ENCODE measurements at regions not wholly inside any gene's neighbourhood (a gene's known extent, or its start where the extent isn't known, plus 50 kb on each side); places are given as distances from the start of the nearest gene placed in this dataset.

DNA sequence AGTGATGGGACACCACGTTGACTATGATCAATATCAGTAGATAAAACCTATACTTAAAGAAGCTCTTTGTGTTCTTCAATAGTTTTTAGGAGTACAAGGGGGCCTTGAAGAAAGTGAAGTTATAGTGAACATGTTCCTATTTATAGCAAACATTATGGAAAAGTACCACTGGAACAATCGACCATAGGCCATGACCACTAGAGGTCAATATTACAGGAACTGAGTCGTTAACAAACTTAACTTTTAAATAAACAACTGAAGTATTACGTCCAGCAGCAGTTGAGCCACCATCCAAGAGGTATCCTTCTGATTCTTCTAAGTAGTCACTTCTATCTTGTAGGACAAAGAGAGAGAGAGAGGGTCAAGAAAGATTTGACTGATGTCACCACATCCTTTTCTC lies 391.0 kb upstream of the SLITRK5 start:
- TF ChIP-seq, protein P1, sequence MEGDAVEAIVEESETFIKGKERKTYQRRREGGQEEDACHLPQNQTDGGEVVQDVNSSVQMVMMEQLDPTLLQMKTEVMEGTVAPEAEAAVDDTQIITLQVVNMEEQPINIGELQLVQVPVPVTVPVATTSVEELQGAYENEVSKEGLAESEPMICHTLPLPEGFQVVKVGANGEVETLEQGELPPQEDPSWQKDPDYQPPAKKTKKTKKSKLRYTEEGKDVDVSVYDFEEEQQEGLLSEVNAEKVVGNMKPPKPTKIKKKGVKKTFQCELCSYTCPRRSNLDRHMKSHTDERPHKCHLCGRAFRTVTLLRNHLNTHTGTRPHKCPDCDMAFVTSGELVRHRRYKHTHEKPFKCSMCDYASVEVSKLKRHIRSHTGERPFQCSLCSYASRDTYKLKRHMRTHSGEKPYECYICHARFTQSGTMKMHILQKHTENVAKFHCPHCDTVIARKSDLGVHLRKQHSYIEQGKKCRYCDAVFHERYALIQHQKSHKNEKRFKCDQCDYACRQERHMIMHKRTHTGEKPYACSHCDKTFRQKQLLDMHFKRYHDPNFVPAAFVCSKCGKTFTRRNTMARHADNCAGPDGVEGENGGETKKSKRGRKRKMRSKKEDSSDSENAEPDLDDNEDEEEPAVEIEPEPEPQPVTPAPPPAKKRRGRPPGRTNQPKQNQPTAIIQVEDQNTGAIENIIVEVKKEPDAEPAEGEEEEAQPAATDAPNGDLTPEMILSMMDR (IDR thresholded peaks at IDR 0.05) = no peak
- TF ChIP-seq POLR2A (IDR thresholded peaks at IDR 0.05) = no peak
